ENCODE measurements at regions not wholly inside any gene's neighbourhood (a gene's known extent, or its start where the extent isn't known, plus 50 kb on each side); places are given as distances from the start of the nearest gene placed in this dataset.
"Not testable (repeated sequence)": the region's sequence is repeated elsewhere in the genome, so short reads cannot be mapped to it uniquely, and the experiment has no call there.

DNA sequence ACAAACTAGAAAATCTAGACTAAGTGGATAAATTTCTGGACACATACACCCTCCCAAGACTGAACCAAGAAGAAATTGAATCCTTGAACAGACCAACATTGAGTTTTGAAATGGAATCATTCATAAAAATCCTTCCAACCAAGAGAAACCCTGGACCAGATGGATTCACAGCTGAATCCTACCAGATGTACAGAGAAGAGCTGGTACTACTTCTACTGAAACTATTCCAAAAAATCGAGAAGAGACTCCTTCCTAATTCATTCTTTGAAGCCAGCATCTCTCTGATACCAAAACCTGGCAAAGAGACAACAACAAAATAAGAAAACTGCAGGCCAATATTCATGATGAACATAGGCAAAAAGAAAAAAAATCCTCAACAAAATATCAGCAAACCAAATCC is 227.4 kb downstream of the RPAP3 start:
- CTCF ChIA-PET = no interaction called here
- Histone ChIP-seq H3K4me1 (ENCODE audit: insufficient read depth, low read length, poor library complexity, severe bottlenecking) (no peaks in the 10 kb centered on the region), H3K36me3 (ENCODE audit: insufficient read depth, low read length, poor library complexity, severe bottlenecking) (no peaks in the 10 kb centered on the region), H3K27ac (ENCODE audit: low read depth, low read length, poor library complexity, severe bottlenecking) (no peak overlapping the region), H3K27me3 (replicated peaks; ENCODE audit: insufficient read depth, low read depth, low read length, poor library complexity) (peaks cover 37% of the 10 kb centered on the region), H3K4me3 (ENCODE audit: low read depth, low read length, poor library complexity, severe bottlenecking) (no peak overlapping the region), H3K9me3 (ENCODE audit: low read depth, low read length, poor library complexity, severe bottlenecking) (peaks cover 4% of the 10 kb centered on the region)
- POLR2A ChIA-PET (ENCODE audit: low non-redundant PET) = no interaction called here
- intact Hi-C loops (cut with micrococcal nuclease; ENCODE audit: unreplicated experiment) = no loop called here
- BruUV-seq (replicated peaks) = no TSS peak
- DNase-seq (ENCODE audit: low spot score) = no peak
- no peak for TF ChIP-seq EZH2 (IDR thresholded peaks at IDR 0.05; ENCODE audit: borderline replicate concordance, low read depth, low read length, poor library complexity, severe bottlenecking)
- no peak for TF ChIP-seq CTCF (conservative IDR thresholded peaks at IDR 0.05; ENCODE audit: low read depth, low read length)

DNA sequence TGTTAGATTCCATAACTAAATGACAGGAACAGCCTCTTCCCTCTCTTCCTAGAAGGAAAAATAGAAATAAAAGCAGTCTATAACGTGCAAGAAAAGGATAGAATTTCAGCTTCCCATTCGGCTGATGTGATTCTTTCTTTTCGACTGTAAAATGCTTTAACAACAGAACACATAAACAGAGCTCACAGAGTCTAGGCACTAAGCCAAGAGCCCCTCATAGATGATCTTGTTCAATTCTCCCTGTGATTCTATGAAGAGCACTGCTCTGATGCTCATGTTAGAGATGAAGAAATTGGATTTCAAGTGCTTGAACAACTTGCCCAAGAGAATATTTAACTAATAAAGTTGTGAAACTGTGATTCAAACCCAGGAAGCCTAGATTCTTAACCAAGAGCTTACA is 232.7 kb downstream of the RPAP3 start:
- Histone ChIP-seq H3K9me3 (ENCODE audit: low read depth, low read length, poor library complexity, severe bottlenecking) (peaks cover 4% of the 10 kb centered on the region), H3K4me3 (ENCODE audit: low read depth, low read length, poor library complexity, severe bottlenecking) (no peak overlapping the region), H3K27me3 (replicated peaks; ENCODE audit: insufficient read depth, low read depth, low read length, poor library complexity) (no peaks in the 10 kb centered on the region), H3K4me1 (ENCODE audit: insufficient read depth, low read length, poor library complexity, severe bottlenecking) (no peaks in the 10 kb centered on the region), H3K27ac (ENCODE audit: low read depth, low read length, poor library complexity, severe bottlenecking) (no peak overlapping the region), H3K36me3 (ENCODE audit: insufficient read depth, low read length, poor library complexity, severe bottlenecking) (no peaks in the 10 kb centered on the region)
- intact Hi-C loops (cut with micrococcal nuclease; ENCODE audit: unreplicated experiment) = no loop called here
- CTCF ChIA-PET = no interaction called here
- POLR2A ChIA-PET (ENCODE audit: low non-redundant PET) = no interaction called here
- no peak for DNase-seq (ENCODE audit: low spot score)
- no TSS peak for BruUV-seq (replicated peaks)
- TF ChIP-seq EZH2 (IDR thresholded peaks at IDR 0.05; ENCODE audit: borderline replicate concordance, low read depth, low read length, poor library complexity, severe bottlenecking) (no peak), CTCF (conservative IDR thresholded peaks at IDR 0.05; ENCODE audit: low read depth, low read length) (no peak)

GRCh38 chr12:47470349-47470748 is 235.5 kb downstream of the RPAP3 start:
- intact Hi-C loops (cut with micrococcal nuclease; ENCODE audit: unreplicated experiment); BruUV-seq (replicated peaks); DNase-seq (ENCODE audit: low spot score); H3K36me3 ChIP-seq (ENCODE audit: insufficient read depth, low read length, poor library complexity, severe bottlenecking); H3K4me3 ChIP-seq (ENCODE audit: low read depth, low read length, poor library complexity, severe bottlenecking); POLR2A ChIA-PET (ENCODE audit: low non-redundant PET); CTCF ChIA-PET; H3K27me3 ChIP-seq (replicated peaks; ENCODE audit: insufficient read depth, low read depth, low read length, poor library complexity); H3K27ac ChIP-seq (ENCODE audit: low read depth, low read length, poor library complexity, severe bottlenecking); H3K9me3 ChIP-seq (ENCODE audit: low read depth, low read length, poor library complexity, severe bottlenecking); H3K4me1 ChIP-seq (ENCODE audit: insufficient read depth, low read length, poor library complexity, severe bottlenecking): not testable (repeated sequence)

- BruUV-seq (replicated peaks); H3K27me3 ChIP-seq (replicated peaks; ENCODE audit: insufficient read depth, low read depth, low read length, poor library complexity); H3K9me3 ChIP-seq (ENCODE audit: low read depth, low read length, poor library complexity, severe bottlenecking); H3K4me3 ChIP-seq (ENCODE audit: low read depth, low read length, poor library complexity, severe bottlenecking); intact Hi-C loops (cut with micrococcal nuclease; ENCODE audit: unreplicated experiment); H3K36me3 ChIP-seq (ENCODE audit: insufficient read depth, low read length, poor library complexity, severe bottlenecking); CTCF ChIA-PET; POLR2A ChIA-PET (ENCODE audit: low non-redundant PET); H3K4me1 ChIP-seq (ENCODE audit: insufficient read depth, low read length, poor library complexity, severe bottlenecking); H3K27ac ChIP-seq (ENCODE audit: low read depth, low read length, poor library complexity, severe bottlenecking); DNase-seq (ENCODE audit: low spot score): not testable (repeated sequence)
Measured at GRCh38 chr12:47463918-47464317, 241.9 kb downstream of the RPAP3 start.
